ENCODE measurements at regions not wholly inside any gene's neighbourhood (a gene's known extent, or its start where the extent isn't known, plus 50 kb on each side); places are given as distances from the start of the nearest gene placed in this dataset.

DNA sequence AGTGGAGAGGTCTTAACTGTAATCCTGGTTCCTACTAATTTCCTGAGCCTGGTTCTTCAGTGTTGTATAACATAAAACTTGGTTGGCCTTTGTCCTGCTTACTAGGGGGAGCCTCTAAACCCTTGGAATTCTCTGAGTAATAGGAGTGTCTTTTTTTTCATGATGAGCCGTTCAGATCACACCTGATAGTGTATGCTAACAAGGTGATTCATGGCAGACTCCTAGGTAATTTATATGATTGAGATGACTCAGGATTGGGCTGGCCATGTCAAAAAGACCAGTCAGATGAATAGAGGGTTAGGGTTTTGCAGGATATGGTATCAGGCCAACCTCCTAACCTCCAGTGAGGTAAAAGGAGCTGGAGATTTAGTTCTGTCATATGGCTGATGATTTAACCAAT is 135.8 kb upstream of the KLF12 start:
- H3K36me3 Mint-ChIP-seq, result no peaks in the 10 kb centered on the region
- Histone ChIP-seq H3K4me3 (replicated peaks in 1 of 3; ENCODE audit: low read depth in 2 of 3, low read length in 3 of 3) (no peak overlapping the region), H3K9ac (ENCODE audit: insufficient read depth, low read length, poor library complexity, severe bottlenecking) (no peak overlapping the region), H4K20me1 (ENCODE audit: insufficient read depth, low read length) (no peaks in the 10 kb centered on the region), H3K79me2 (ENCODE audit: insufficient read depth, low read length) (no peaks in the 10 kb centered on the region), H3K4me1 (ENCODE audit: control insufficient read depth in 1 of 2, insufficient read depth in 2 of 2, low read length in 2 of 2) (no peaks in the 10 kb centered on the region), H3K27ac (ENCODE audit: low read depth in 1 of 2, low read length in 2 of 2) (no peak overlapping the region), H3K4me2 (replicated peaks; ENCODE audit: extremely low read depth, low read length, poor library complexity, severe bottlenecking) (no peak overlapping the region), H3K9me3 (replicated peaks in 1 of 2; ENCODE audit: control insufficient read depth in 1 of 2, insufficient read depth in 1 of 2, low read length in 2 of 2) (peaks cover 6 to 9% of the 10 kb centered on the region in 2 donors), H3K36me3 (replicated peaks in 1 of 2; ENCODE audit: control insufficient read depth in 1 of 2, insufficient read depth in 2 of 2, low read length in 2 of 2) (no peaks in the 10 kb centered on the region), H3K27me3 (ENCODE audit: control insufficient read depth in 2 of 2, insufficient read depth in 2 of 2, low read length in 2 of 2) (no peaks in the 10 kb centered on the region), H2AFZ (ENCODE audit: insufficient read depth, low read depth, low read length, poor library complexity, severe bottlenecking) (no peak overlapping the region)
- H3K9me3 Mint-ChIP-seq, result peaks cover under 1 to 12% (median 7%) of the 10 kb centered on the region in 7 donors
- peaks cover 0 to 2% (median 0%) of the 10 kb centered on the region in 3 donors for H3K27me3 Mint-ChIP-seq (ENCODE audit: low read depth in 3 of 3)
- no peak for DNase-seq
- H3K27ac Mint-ChIP-seq, result no peak overlapping the region
- intact Hi-C loops (cut with micrococcal nuclease), result no loop called here
- no peak overlapping the region for H3K4me3 Mint-ChIP-seq
- TF ChIP-seq, protein P1, sequence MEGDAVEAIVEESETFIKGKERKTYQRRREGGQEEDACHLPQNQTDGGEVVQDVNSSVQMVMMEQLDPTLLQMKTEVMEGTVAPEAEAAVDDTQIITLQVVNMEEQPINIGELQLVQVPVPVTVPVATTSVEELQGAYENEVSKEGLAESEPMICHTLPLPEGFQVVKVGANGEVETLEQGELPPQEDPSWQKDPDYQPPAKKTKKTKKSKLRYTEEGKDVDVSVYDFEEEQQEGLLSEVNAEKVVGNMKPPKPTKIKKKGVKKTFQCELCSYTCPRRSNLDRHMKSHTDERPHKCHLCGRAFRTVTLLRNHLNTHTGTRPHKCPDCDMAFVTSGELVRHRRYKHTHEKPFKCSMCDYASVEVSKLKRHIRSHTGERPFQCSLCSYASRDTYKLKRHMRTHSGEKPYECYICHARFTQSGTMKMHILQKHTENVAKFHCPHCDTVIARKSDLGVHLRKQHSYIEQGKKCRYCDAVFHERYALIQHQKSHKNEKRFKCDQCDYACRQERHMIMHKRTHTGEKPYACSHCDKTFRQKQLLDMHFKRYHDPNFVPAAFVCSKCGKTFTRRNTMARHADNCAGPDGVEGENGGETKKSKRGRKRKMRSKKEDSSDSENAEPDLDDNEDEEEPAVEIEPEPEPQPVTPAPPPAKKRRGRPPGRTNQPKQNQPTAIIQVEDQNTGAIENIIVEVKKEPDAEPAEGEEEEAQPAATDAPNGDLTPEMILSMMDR (IDR thresholded peaks at IDR 0.05), result no peak
- no CpG with 5 or more reads among the region's 1 CpG for WGBS (ENCODE audit: insufficient coverage)
- H3K4me1 Mint-ChIP-seq, result no peaks in the 10 kb centered on the region

GRCh38 chr13:74266861-74267260 is 132.7 kb upstream of the KLF12 start:
- no peak overlapping the region for H3K4me2 ChIP-seq (replicated peaks; ENCODE audit: extremely low read depth, low read length, poor library complexity, severe bottlenecking)
- H3K9me3 Mint-ChIP-seq, result peaks cover 1 to 22% (median 13%) of the 10 kb centered on the region in 7 donors
- TF ChIP-seq, protein P1 (IDR thresholded peaks at IDR 0.05), result no peak
- H3K27ac Mint-ChIP-seq, result no peak overlapping the region
- H3K4me3 ChIP-seq (replicated peaks in 1 of 3; ENCODE audit: low read depth in 2 of 3, low read length in 3 of 3), result no peak overlapping the region
- no peaks in the 10 kb centered on the region for H3K79me2 ChIP-seq (ENCODE audit: insufficient read depth, low read length)
- no CpG with 5 or more reads among the region's 1 CpG for WGBS (ENCODE audit: insufficient coverage)
- no peak for DNase-seq
- H3K9ac ChIP-seq (ENCODE audit: insufficient read depth, low read length, poor library complexity, severe bottlenecking), result no peak overlapping the region
- H3K27ac ChIP-seq (ENCODE audit: low read depth in 1 of 2, low read length in 2 of 2), result no peak overlapping the region
- H4K20me1 ChIP-seq (ENCODE audit: insufficient read depth, low read length), result no peaks in the 10 kb centered on the region
- no peaks in the 10 kb centered on the region for H3K36me3 ChIP-seq (replicated peaks in 1 of 2; ENCODE audit: control insufficient read depth in 1 of 2, insufficient read depth in 2 of 2, low read length in 2 of 2)
- H3K27me3 Mint-ChIP-seq (ENCODE audit: low read depth in 3 of 3), result peaks cover 0 to 2% (median 0%) of the 10 kb centered on the region in 3 donors
- intact Hi-C loops (cut with micrococcal nuclease), result no loop called here
- H3K9me3 ChIP-seq (replicated peaks in 1 of 2; ENCODE audit: control insufficient read depth in 1 of 2, insufficient read depth in 1 of 2, low read length in 2 of 2), result peaks cover 12 to 16% of the 10 kb centered on the region in 2 donors
- no peaks in the 10 kb centered on the region for H3K36me3 Mint-ChIP-seq
- H2AFZ ChIP-seq (ENCODE audit: insufficient read depth, low read depth, low read length, poor library complexity, severe bottlenecking), result no peak overlapping the region
- H3K4me3 Mint-ChIP-seq, result no peak overlapping the region
- H3K4me1 Mint-ChIP-seq, result no peaks in the 10 kb centered on the region
- H3K4me1 ChIP-seq (ENCODE audit: control insufficient read depth in 1 of 2, insufficient read depth in 2 of 2, low read length in 2 of 2), result no peaks in the 10 kb centered on the region
- no peaks in the 10 kb centered on the region for H3K27me3 ChIP-seq (ENCODE audit: control insufficient read depth in 2 of 2, insufficient read depth in 2 of 2, low read length in 2 of 2)

All from CD14-positive monocyte (primary cell).